ENCODE measurements at regions not wholly inside any gene's neighbourhood (a gene's known extent, or its start where the extent isn't known, plus 50 kb on each side); places are given as distances from the start of the nearest gene placed in this dataset.

- Histone ChIP-seq H3K4me1 (ENCODE audit: insufficient read depth, low read length) (no peaks in the 10 kb centered on the region), H3K9ac (ENCODE audit: low read depth, low read length) (no peak overlapping the region), H3K9me3 (ENCODE audit: control insufficient read depth, insufficient read depth, low read length) (no peaks in the 10 kb centered on the region), H3K36me3 (ENCODE audit: insufficient read depth, low read length) (no peaks in the 10 kb centered on the region)
Measured at GRCh38 chr11:131070365-131070764, 154.1 kb upstream of the SNX19 start.

- Histone ChIP-seq H3K9me3 (ENCODE audit: control insufficient read depth, insufficient read depth, low read length) (no peaks in the 10 kb centered on the region), H3K4me1 (ENCODE audit: insufficient read depth, low read length) (no peaks in the 10 kb centered on the region), H3K36me3 (ENCODE audit: insufficient read depth, low read length) (no peaks in the 10 kb centered on the region), H3K9ac (ENCODE audit: low read depth, low read length) (no peak overlapping the region)
Measured at GRCh38 chr11:131073167-131073566, 156.9 kb upstream of the SNX19 start.

- Histone ChIP-seq H3K9ac (ENCODE audit: low read depth, low read length) (no peak overlapping the region), H3K4me1 (ENCODE audit: insufficient read depth, low read length) (no peaks in the 10 kb centered on the region), H3K36me3 (ENCODE audit: insufficient read depth, low read length) (no peaks in the 10 kb centered on the region), H3K9me3 (ENCODE audit: control insufficient read depth, insufficient read depth, low read length) (no peaks in the 10 kb centered on the region)
Measured at GRCh38 chr11:131074573-131074972, 158.3 kb upstream of the SNX19 start.

GRCh38 chr11:131077340-131077739, 161.1 kb upstream of the SNX19 start:
- H3K4me1 ChIP-seq (ENCODE audit: insufficient read depth, low read length), result no peaks in the 10 kb centered on the region
- H3K9ac ChIP-seq (ENCODE audit: low read depth, low read length), result no peak overlapping the region
- H3K9me3 ChIP-seq (ENCODE audit: control insufficient read depth, insufficient read depth, low read length), result no peaks in the 10 kb centered on the region
- no peaks in the 10 kb centered on the region for H3K36me3 ChIP-seq (ENCODE audit: insufficient read depth, low read length)

GRCh38 chr11:131079036-131079435, 162.8 kb upstream of the SNX19 start:
- Histone ChIP-seq H3K9me3 (ENCODE audit: control insufficient read depth, insufficient read depth, low read length) (no peaks in the 10 kb centered on the region), H3K36me3 (ENCODE audit: insufficient read depth, low read length) (no peaks in the 10 kb centered on the region), H3K4me1 (ENCODE audit: insufficient read depth, low read length) (no peaks in the 10 kb centered on the region), H3K9ac (ENCODE audit: low read depth, low read length) (no peak overlapping the region)

GRCh38 chr11:131089727-131090245, 173.5 kb upstream of the SNX19 start:
- Histone ChIP-seq H3K9me3 (ENCODE audit: control insufficient read depth, insufficient read depth, low read length) (no peaks in the 10 kb centered on the region; the same call in 1 of the 2 replicates), H3K36me3 (ENCODE audit: insufficient read depth, low read length) (no peaks in the 10 kb centered on the region), H3K4me1 (ENCODE audit: insufficient read depth, low read length) (no peaks in the 10 kb centered on the region), H3K9ac (ENCODE audit: low read depth, low read length) (no peak overlapping the region)

GRCh38 chr11:131092469-131092868, 176.2 kb upstream of the SNX19 start:
- H3K36me3 ChIP-seq (ENCODE audit: insufficient read depth, low read length), result no peaks in the 10 kb centered on the region
- H3K9ac ChIP-seq (ENCODE audit: low read depth, low read length), result no peak overlapping the region
- H3K9me3 ChIP-seq (ENCODE audit: control insufficient read depth, insufficient read depth, low read length), result no peaks in the 10 kb centered on the region
- no peaks in the 10 kb centered on the region; the same call in 1 of the 2 replicates for H3K4me1 ChIP-seq (ENCODE audit: insufficient read depth, low read length)

GRCh38 chr11:131094827-131095226, 178.5 kb upstream of the SNX19 start:
- no peaks in the 10 kb centered on the region; the same call in 1 of the 2 replicates for H3K4me1 ChIP-seq (ENCODE audit: insufficient read depth, low read length)
- H3K36me3 ChIP-seq (ENCODE audit: insufficient read depth, low read length), result no peaks in the 10 kb centered on the region
- no peak overlapping the region for H3K9ac ChIP-seq (ENCODE audit: low read depth, low read length)
- H3K9me3 ChIP-seq (ENCODE audit: control insufficient read depth, insufficient read depth, low read length), result no peaks in the 10 kb centered on the region

GRCh38 chr11:131095511-131096185, 179.4 kb upstream of the SNX19 start:
- Histone ChIP-seq H3K4me1 (ENCODE audit: insufficient read depth, low read length) (no peaks in the 10 kb centered on the region; the same call in 1 of the 2 replicates), H3K9ac (ENCODE audit: low read depth, low read length) (no peak overlapping the region), H3K36me3 (ENCODE audit: insufficient read depth, low read length) (no peaks in the 10 kb centered on the region), H3K9me3 (ENCODE audit: control insufficient read depth, insufficient read depth, low read length) (no peaks in the 10 kb centered on the region)

GRCh38 chr11:131099013-131099412, 182.7 kb upstream of the SNX19 start:
- H3K9ac ChIP-seq (ENCODE audit: low read depth, low read length), result no peak overlapping the region
- H3K9me3 ChIP-seq (ENCODE audit: control insufficient read depth, insufficient read depth, low read length), result no peaks in the 10 kb centered on the region
- no peaks in the 10 kb centered on the region; the same call in 1 of the 2 replicates for H3K4me1 ChIP-seq (ENCODE audit: insufficient read depth, low read length)
- no peaks in the 10 kb centered on the region for H3K36me3 ChIP-seq (ENCODE audit: insufficient read depth, low read length)

- Histone ChIP-seq H3K36me3 (ENCODE audit: insufficient read depth, low read length) (no peaks in the 10 kb centered on the region), H3K9ac (ENCODE audit: low read depth, low read length) (no peak overlapping the region), H3K9me3 (ENCODE audit: control insufficient read depth, insufficient read depth, low read length) (no peaks in the 10 kb centered on the region), H3K4me1 (ENCODE audit: insufficient read depth, low read length) (no peaks in the 10 kb centered on the region; the same call in 1 of the 2 replicates)
Measured at GRCh38 chr11:131099746-131100145, 183.5 kb upstream of the SNX19 start.

- H3K9me3 ChIP-seq (ENCODE audit: control insufficient read depth, insufficient read depth, low read length), result peaks cover 6% of the 10 kb centered on the region
- no peaks in the 10 kb centered on the region for H3K36me3 ChIP-seq (ENCODE audit: insufficient read depth, low read length)
- no peak overlapping the region for H3K9ac ChIP-seq (ENCODE audit: low read depth, low read length)
Measured at GRCh38 chr11:131108760-131109159, 192.5 kb upstream of the SNX19 start.

GRCh38 chr11:131109257-131109656, 193.0 kb upstream of the SNX19 start:
- Histone ChIP-seq H3K36me3 (ENCODE audit: insufficient read depth, low read length) (no peaks in the 10 kb centered on the region), H3K9me3 (ENCODE audit: control insufficient read depth, insufficient read depth, low read length) (peaks cover 6% of the 10 kb centered on the region), H3K4me1 (ENCODE audit: insufficient read depth, low read length) (no peaks in the 10 kb centered on the region), H3K9ac (ENCODE audit: low read depth, low read length) (no peak overlapping the region)

More at GRCh38 chr11:131108760-131109159, 192.5 kb upstream of the SNX19 start:
- H3K4me1 ChIP-seq (ENCODE audit: insufficient read depth, low read length), result no peaks in the 10 kb centered on the region

GRCh38 chr11:131109790-131110189, 193.5 kb upstream of the SNX19 start:
- peaks cover 6% of the 10 kb centered on the region for H3K9me3 ChIP-seq (ENCODE audit: control insufficient read depth, insufficient read depth, low read length)
- no peak overlapping the region for H3K9ac ChIP-seq (ENCODE audit: low read depth, low read length)
- H3K4me1 ChIP-seq (ENCODE audit: insufficient read depth, low read length), result no peaks in the 10 kb centered on the region
- no peaks in the 10 kb centered on the region for H3K36me3 ChIP-seq (ENCODE audit: insufficient read depth, low read length)

- H3K9me3 ChIP-seq (ENCODE audit: control insufficient read depth, insufficient read depth, low read length), result peaks cover 2% of the 10 kb centered on the region
- H3K4me1 ChIP-seq (ENCODE audit: insufficient read depth, low read length), result no peaks in the 10 kb centered on the region
- H3K9ac ChIP-seq (ENCODE audit: low read depth, low read length), result no peak overlapping the region
- H3K36me3 ChIP-seq (ENCODE audit: insufficient read depth, low read length), result no peaks in the 10 kb centered on the region
Measured at GRCh38 chr11:131111775-131112174, 195.5 kb upstream of the SNX19 start.
